ENCODE measurements at regions not wholly inside any gene's neighbourhood (a gene's known extent, or its start where the extent isn't known, plus 50 kb on each side); places are given as distances from the start of the nearest gene placed in this dataset.

DNA sequence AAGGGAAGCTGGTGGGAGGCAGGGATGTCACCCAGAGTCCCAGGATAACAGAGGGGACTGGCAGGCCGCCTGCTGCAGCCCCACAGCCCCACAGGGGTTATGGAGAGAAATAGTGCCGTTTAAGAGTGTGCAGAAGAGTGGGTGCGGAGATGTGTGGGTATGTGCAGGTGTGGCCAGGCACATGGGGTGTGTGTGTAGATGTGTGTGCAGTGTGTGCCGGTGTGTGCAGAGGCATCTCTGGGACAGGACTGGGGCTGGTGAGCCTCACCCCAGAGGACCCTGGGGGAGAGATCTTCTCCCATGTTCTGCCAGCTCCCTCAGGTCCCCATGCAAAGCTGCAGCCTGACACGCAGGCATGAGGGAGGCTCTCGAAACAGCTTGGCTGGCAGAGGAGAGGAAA is 157.4 kb downstream of the RBFOX3 start:
- TF ChIP-seq CTCF (IDR thresholded peaks at IDR 0.05), result no peak
- TF ChIP-seq POLR2A (IDR thresholded peaks at IDR 0.05), result no peak
